Spleen (tissue), 7 donors: ENCODE measurements at regions not wholly inside any gene's neighbourhood (a gene's known extent, or its start where the extent isn't known, plus 50 kb on each side); places are given as distances from the start of the nearest gene placed in this dataset.

Experiments used
- CTCF ChIP-seq, 11 experiments: fragments of 200-600 bp in 7 of 11; fragments of 450-650 bp in 4 of 11; sonication (generic) in 4 of 11; IDR thresholded peaks in 8 of 11; conservative IDR thresholded peaks in 3 of 11; 1 replicate in 7 of 11; 2 replicates in 4 of 11; pipeline versions ENCODE4 v1.4.0 to v1.8.0; 2016 to 2021; ENCODE audit warnings: antibody characterized with exemption in 11 of 11, inconsistent platforms in 4 of 11, mild to moderate bottlenecking in 1 of 11
- POLR2A ChIP-seq, 3 donors: fragments of 450-650 bp; IDR thresholded peaks; one replicate each; pipeline ENCODE4 v1.5.1; 2017; ENCODE audit warnings: antibody characterized with exemption in 3 of 3, mild to moderate bottlenecking in 1 of 3
- donor health status: DM: no; HTN: no; CAD: no; lungs with moderate emphysema.
- donor health status: DM: no; HTN: no; CAD: no.
- donor health status: DM: no; HTN: no; CAD: no.

DNA sequence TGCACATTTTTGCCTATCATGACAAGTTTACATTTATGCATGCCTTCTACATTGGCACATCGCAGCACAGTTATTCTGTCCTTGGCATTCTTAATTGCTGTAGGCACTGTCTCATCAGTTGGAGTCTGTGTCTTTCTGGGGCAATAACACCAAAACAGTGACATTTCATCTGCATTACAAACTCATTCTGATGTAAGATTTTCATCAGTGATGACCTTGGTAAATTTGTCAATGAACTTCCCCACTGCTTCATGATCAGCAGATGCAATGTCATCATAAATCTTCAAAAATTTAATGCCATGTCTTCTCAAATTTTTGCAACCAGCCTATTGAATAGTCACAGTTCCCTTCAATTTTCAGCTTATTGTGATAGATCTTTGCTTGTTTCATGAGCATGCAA, 85.5 kb downstream of the CAPZA3 start:
- TF ChIP-seq CTCF (IDR thresholded peaks at IDR 0.05 in 8 of 11, conservative IDR thresholded peaks at IDR 0.05 in 3 of 11) (no peak), POLR2A (IDR thresholded peaks at IDR 0.05) (no peak)
